H1 (cell line): ENCODE measurements at regions not wholly inside any gene's neighbourhood (a gene's known extent, or its start where the extent isn't known, plus 50 kb on each side); places are given as distances from the start of the nearest gene placed in this dataset.

Experiments used
- CTCF ChIA-PET: fragments of 300-600 bp; sonication (Branson Sonifier 250); formaldehyde crosslinking; loops from one replicate; lab custom pipeline; 2021; ENCODE audit not compliant: partially characterized antibody; lab: Charles Lee
- POLR2A ChIA-PET: fragments of 300-600 bp; sonication (Branson Sonifier 250); formaldehyde crosslinking; loops from one replicate; lab custom pipeline; 2021; ENCODE audit warnings: inconsistent platforms; ENCODE audit not compliant: partially characterized antibody; lab: Charles Lee
- DNase-seq, 2 experiments: peaks; one replicate each; pipeline versions ENCODE4 v3.0.0 to v3.0.0-alpha.2; 2010 to 2022; ENCODE audit warnings: low spot score in 2 of 2, low read depth in 1 of 2, mixed read lengths in 1 of 2
- FAIRE-seq: peaks from 2 replicates; lab custom pipeline; 2011; peaks lifted over from hg19 to GRCh38; lab: Jason Lieb, UNC
- H2AFZ ChIP-seq: 2 replicates; pipeline ENCODE4 v1.8.1; 2012; ENCODE audit warnings: low read length, inconsistent platforms
- H2AK5ac ChIP-seq: 2 replicates; pipeline ENCODE4 v1.6.1; 2013; ENCODE audit warnings: low read depth, low read length
- H2BK120ac ChIP-seq: replicated peaks from 2 replicates; pipeline ENCODE3; 2013; ENCODE audit warnings: low read depth, low read length, inconsistent platforms
- H2BK12ac ChIP-seq: 2 replicates; pipeline ENCODE4 v1.6.1; 2013; ENCODE audit warnings: low read depth, low read length
- H2BK15ac ChIP-seq: 2 replicates; pipeline ENCODE4 v1.6.1; 2013; ENCODE audit warnings: low read length
- H2BK20ac ChIP-seq: 2 replicates; pipeline ENCODE4 v1.6.1; 2013; ENCODE audit warnings: low read length
- H2BK5ac ChIP-seq: 2 replicates; pipeline ENCODE4 v1.6.1; 2013; ENCODE audit warnings: low read depth, low read length
- H3K14ac ChIP-seq: 2 replicates; pipeline ENCODE4 v1.6.1; 2013; ENCODE audit warnings: inconsistent platforms; ENCODE audit not compliant: insufficient read length
- H3K18ac ChIP-seq: 2 replicates; pipeline ENCODE4 v1.6.1; 2013; ENCODE audit warnings: low read length; ENCODE audit errors: extremely low read depth
- H3K23ac ChIP-seq: 2 replicates; pipeline ENCODE4 v1.6.1; 2013; ENCODE audit warnings: inconsistent platforms; ENCODE audit not compliant: insufficient read length
- H3K23me2 ChIP-seq: 2 replicates; pipeline ENCODE4 v1.6.1; 2013; ENCODE audit warnings: low read depth, low read length
- H3K27ac ChIP-seq: 2 replicates; pipeline ENCODE4 v1.6.1; 2011; ENCODE audit warnings: low read depth, low read length, inconsistent platforms
- H3K27me3 ChIP-seq, 4 experiments: replicated peaks in 1 of 4; 1 replicate in 1 of 4; 2 replicates in 3 of 4; pipeline versions ENCODE4 v1.6.1 to v1.8.1; 2011 to 2013; ENCODE audit warnings: low read length in 3 of 4, mild to moderate bottlenecking in 3 of 4, inconsistent platforms in 2 of 4, mixed read lengths in 2 of 4, moderate library complexity in 1 of 4; ENCODE audit not compliant: control insufficient read depth in 3 of 4, insufficient read depth in 3 of 4; ENCODE audit errors: extremely low read depth in 1 of 4
- H3K36me3 ChIP-seq, 4 experiments: 2 replicates each; pipeline versions ENCODE4 v1.6.1 to v1.8.1; 2011 to 2013; ENCODE audit warnings: mild to moderate bottlenecking in 4 of 4, low read length in 3 of 4, moderate library complexity in 2 of 4, control low read depth in 1 of 4, inconsistent platforms in 1 of 4; ENCODE audit not compliant: insufficient read depth in 4 of 4, control insufficient read depth in 2 of 4
- H3K4ac ChIP-seq: replicated peaks from 2 replicates; pipeline ENCODE3; 2013; ENCODE audit warnings: low read length, low read depth, mixed read lengths, inconsistent platforms; ENCODE audit not compliant: insufficient read length
- H3K4me1 ChIP-seq, 4 experiments: replicated peaks in 1 of 4; 1 replicate in 1 of 4; 2 replicates in 3 of 4; pipeline versions ENCODE4 v1.6.1 to v1.8.1; 2011 to 2013; ENCODE audit warnings: low read length in 3 of 4, inconsistent platforms in 2 of 4, mixed read lengths in 1 of 4; ENCODE audit not compliant: insufficient read depth in 4 of 4, control insufficient read depth in 3 of 4
- H3K4me2 ChIP-seq, 2 experiments: 2 replicates each; pipeline versions ENCODE4 v1.6.1 to v1.8.1; 2011 to 2013; ENCODE audit warnings: low read depth in 2 of 2, low read length in 2 of 2, control low read depth in 1 of 2, inconsistent platforms in 1 of 2, mild to moderate bottlenecking in 1 of 2; ENCODE audit not compliant: insufficient read depth in 1 of 2
- H3K4me3 ChIP-seq, 4 experiments: fragments of 200-600, 300-600 bp in 1 of 4; sonication (generic), shearing (Covaris generic), sonication (Bioruptor Twin) in 1 of 4; 2 replicates each; pipeline versions ENCODE4 v1.5.1 to v1.8.1; 2011 to 2016; ENCODE audit warnings: low read length in 4 of 4, low read depth in 3 of 4, control low read depth in 2 of 4, inconsistent platforms in 2 of 4, mild to moderate bottlenecking in 2 of 4, mixed read lengths in 1 of 4, moderate library complexity in 1 of 4; ENCODE audit not compliant: insufficient read depth in 2 of 4; ENCODE audit errors: extremely low read depth in 1 of 4
- H3K56ac ChIP-seq: replicated peaks from 2 replicates; pipeline ENCODE3; 2013; ENCODE audit warnings: low read depth, mild to moderate bottlenecking, mixed read lengths, low read length, inconsistent platforms; ENCODE audit not compliant: insufficient read length
- H3K79me1 ChIP-seq: 2 replicates; pipeline ENCODE4 v1.6.1; 2013; ENCODE audit warnings: low read depth, low read length, control low read depth
- H3K79me2 ChIP-seq, 2 experiments: 2 replicates each; pipeline versions ENCODE4 v1.6.1 to v1.8.1; 2012 to 2013; ENCODE audit warnings: low read length in 2 of 2, mild to moderate bottlenecking in 2 of 2, inconsistent platforms in 1 of 2; ENCODE audit not compliant: insufficient read depth in 2 of 2, control insufficient read depth in 1 of 2
- H3K9ac ChIP-seq, 4 experiments: replicated peaks in 1 of 4; 1 replicate in 1 of 4; 2 replicates in 3 of 4; pipeline versions ENCODE4 v1.6.1 to v1.8.1; 2011 to 2013; ENCODE audit warnings: low read depth in 3 of 4, low read length in 3 of 4, control low read depth in 2 of 4, mild to moderate bottlenecking in 2 of 4, moderate library complexity in 2 of 4, inconsistent platforms in 1 of 4; ENCODE audit errors: extremely low read depth in 1 of 4
- H3K9me3 ChIP-seq, 2 experiments: 2 replicates each; pipeline versions ENCODE4 v1.6.1 to v1.8.1; 2012 to 2013; ENCODE audit warnings: mild to moderate bottlenecking in 2 of 2, moderate library complexity in 2 of 2, control low read depth in 1 of 2, inconsistent platforms in 1 of 2, low read depth in 1 of 2, low read length in 1 of 2, mixed read lengths in 1 of 2; ENCODE audit not compliant: insufficient read depth in 2 of 2
- H4K20me1 ChIP-seq, 2 experiments: replicated peaks in 1 of 2; 2 replicates each; pipeline versions ENCODE3 to v1.8.1; 2011 to 2013; ENCODE audit warnings: inconsistent platforms in 2 of 2, low read length in 2 of 2, mild to moderate bottlenecking in 1 of 2; ENCODE audit not compliant: insufficient read depth in 2 of 2, control insufficient read depth in 1 of 2
- H4K5ac ChIP-seq: 2 replicates; pipeline ENCODE4 v1.6.1; 2013; ENCODE audit warnings: low read length, low read depth, mixed read lengths, inconsistent platforms; ENCODE audit not compliant: insufficient read length
- H4K8ac ChIP-seq: 2 replicates; pipeline ENCODE4 v1.8.0; 2013; ENCODE audit warnings: mild to moderate bottlenecking, moderate library complexity, low read length, inconsistent platforms; ENCODE audit not compliant: insufficient read depth; ENCODE audit errors: extremely low read depth
- H4K91ac ChIP-seq: replicated peaks from 2 replicates; pipeline ENCODE3; 2013; ENCODE audit warnings: low read length, mixed read lengths, inconsistent platforms; ENCODE audit not compliant: insufficient read length
- BCL11A ChIP-seq, 2 experiments: IDR thresholded peaks; one replicate each; pipeline ENCODE4 v1.6.1; 2011; ENCODE audit warnings: low read depth in 2 of 2, low read length in 2 of 2, mild to moderate bottlenecking in 2 of 2
- CEBPB ChIP-seq: IDR thresholded peaks from 2 replicates; pipeline ENCODE4 v1.6.1; 2012; ENCODE audit warnings: low read depth, low read length
- CTBP2 ChIP-seq: IDR thresholded peaks from 2 replicates; pipeline ENCODE4 v1.7.0; 2011; ENCODE audit warnings: borderline replicate concordance, mild to moderate bottlenecking, moderate library complexity, mixed read lengths, low read length; ENCODE audit not compliant: insufficient read depth, insufficient read length
- EZH2 ChIP-seq: fragments of 200-600 bp; sonication (generic); IDR thresholded peaks from 2 replicates; pipeline ENCODE4 v1.7.1; 2012; ENCODE audit warnings: low read depth, mild to moderate bottlenecking, moderate library complexity, low read length, inconsistent platforms; ENCODE audit not compliant: severe bottlenecking
- FOSL1 ChIP-seq: IDR thresholded peaks from 2 replicates; pipeline ENCODE4 v1.6.1; 2011; ENCODE audit warnings: mild to moderate bottlenecking, low read depth, low read length, moderate library complexity; ENCODE audit not compliant: insufficient read depth
- JUN ChIP-seq: IDR thresholded peaks from 2 replicates; pipeline ENCODE4 v1.6.1; 2011; ENCODE audit warnings: low read depth, mild to moderate bottlenecking, improper control_type of control experiment, low read length
- JUND ChIP-seq: IDR thresholded peaks from 2 replicates; pipeline ENCODE4 v1.6.1; 2011; ENCODE audit warnings: mild to moderate bottlenecking, improper control_type of control experiment, low read length
- KDM1A ChIP-seq: fragments of 200-600, 300-600 bp; sonication (generic); IDR thresholded peaks from 2 replicates; pipeline ENCODE4 v1.7.1; 2016; ENCODE audit warnings: mild to moderate bottlenecking, low read length, borderline replicate concordance
- PHF8 ChIP-seq: fragments of 200-600 bp; sonication (generic); conservative IDR thresholded peaks from 2 replicates; pipeline ENCODE4 v1.7.1; 2012; ENCODE audit warnings: low read depth, mild to moderate bottlenecking, inconsistent platforms, low read length, moderate library complexity
- POLR2A ChIP-seq, 2 experiments: IDR thresholded peaks; 1 replicate in 1 of 2; 2 replicates in 1 of 2; pipeline ENCODE4 v1.6.1; 2011; ENCODE audit warnings: low read depth in 2 of 2, low read length in 2 of 2, mild to moderate bottlenecking in 2 of 2; ENCODE audit errors: control extremely low read depth in 1 of 2
- SP2 ChIP-seq: IDR thresholded peaks from 2 replicates; pipeline ENCODE4 v1.6.1; 2012; ENCODE audit warnings: mild to moderate bottlenecking, low read length, inconsistent platforms
- SP4 ChIP-seq: IDR thresholded peaks from 2 replicates; pipeline ENCODE4 v1.6.1; 2012; ENCODE audit warnings: low read length, inconsistent platforms
- SRF ChIP-seq: IDR thresholded peaks from 2 replicates; pipeline ENCODE4 v1.6.1; 2011; ENCODE audit warnings: mild to moderate bottlenecking, low read depth, low read length, moderate library complexity
- TAF7 ChIP-seq: optimal IDR thresholded peaks from 2 replicates; pipeline ENCODE3; 2011; ENCODE audit warnings: low read depth, mild to moderate bottlenecking, inconsistent platforms, low read length, moderate library complexity, borderline replicate concordance
- TBP ChIP-seq: IDR thresholded peaks from 2 replicates; pipeline ENCODE4 v1.6.1; 2011; ENCODE audit warnings: low read depth, low read length, improper control_type of control experiment
- ZNF274 ChIP-seq: IDR thresholded peaks from 2 replicates; pipeline ENCODE4 v1.7.0; 2012; ENCODE audit warnings: low read length, borderline replicate concordance; ENCODE audit errors: extremely low read depth
- WGBS, 2 experiments: shearing (Covaris generic) in 1 of 2; methylation state at CpG; one replicate each; pipeline versions ENCODE4 v1.1.6 to v1.1.7; 2013 to 2015; ENCODE audit warnings: low lambda C conversion rate in 2 of 2, mixed read lengths in 2 of 2, inconsistent platforms in 1 of 2, low coverage in 1 of 2, missing lambda C conversion rate in 1 of 2; ENCODE audit not compliant: insufficient replicate concordance in 2 of 2, insufficient coverage in 1 of 2, insufficient read length in 1 of 2; ENCODE audit errors: extremely low coverage in 1 of 2, missing lambda C conversion rate in 1 of 2; 5-methylcytosine and 5-hydroxymethylcytosine counted together

- no peak overlapping the region for H3K4me3 ChIP-seq
- H4K5ac ChIP-seq, result no peak overlapping the region
- H2AK5ac ChIP-seq, result no peak overlapping the region
- no peak overlapping the region for H3K23ac ChIP-seq
- H3K14ac ChIP-seq, result no peak overlapping the region
- H2BK12ac ChIP-seq, result no peak overlapping the region
- no peaks in the 10 kb centered on the region for H3K23me2 ChIP-seq
- H3K18ac ChIP-seq, result no peak overlapping the region
- H3K4me2 ChIP-seq, result no peak overlapping the region
- no peaks in the 10 kb centered on the region for H3K79me1 ChIP-seq
- no peak overlapping the region for H2BK120ac ChIP-seq
- CTCF ChIA-PET, result no interaction called here
- H2BK15ac ChIP-seq, result no peak overlapping the region
- H3K36me3 ChIP-seq, result no peaks in the 10 kb centered on the region
- no peak overlapping the region for H3K4ac ChIP-seq
- peaks cover 16 to 66% (median 35%) of the 10 kb centered on the region in 4 experiments for H3K27me3 ChIP-seq
- WGBS, 2 experiments, result 68% methylated on average over 9 of the region's 9 CpGs; no CpG with 5 or more reads in 1 of the 2 experiments
- POLR2A ChIA-PET, result no interaction called here
- no peak overlapping the region for H3K27ac ChIP-seq
- H4K91ac ChIP-seq, result no peak overlapping the region
- peaks cover 13 to 64% of the 10 kb centered on the region in 2 experiments; a peak in 3 of 4 replicates for H3K9me3 ChIP-seq
- no peaks in the 10 kb centered on the region for H3K4me1 ChIP-seq
- H3K79me2 ChIP-seq, result no peaks in the 10 kb centered on the region
- no peak for FAIRE-seq
- no peak for DNase-seq
- H4K20me1 ChIP-seq, result no peaks in the 10 kb centered on the region
- H2AFZ ChIP-seq, result no peak overlapping the region
- no peak overlapping the region for H4K8ac ChIP-seq
- no peak overlapping the region for H3K56ac ChIP-seq
- H3K9ac ChIP-seq, result no peak overlapping the region
- H2BK5ac ChIP-seq, result no peak overlapping the region
- H2BK20ac ChIP-seq, result no peak overlapping the region
- TF ChIP-seq SP2, result no peak
- no peak for TF ChIP-seq SRF
- TF ChIP-seq ZNF274, result no peak
- no peak for TF ChIP-seq CTBP2
- no peak for TF ChIP-seq FOSL1
- TF ChIP-seq TBP, result no peak
- no peak for TF ChIP-seq PHF8
- no peak for TF ChIP-seq EZH2
- no peak for TF ChIP-seq BCL11A (IDR thresholded peaks at IDR 0.05; ENCODE audit: low read depth in 2 of 2, low read length in 2 of 2)
- TF ChIP-seq SP4, result no peak
- no peak for TF ChIP-seq JUND
- TF ChIP-seq POLR2A (IDR thresholded peaks at IDR 0.05; ENCODE audit: control extremely low read depth in 1 of 2, low read depth in 2 of 2, low read length in 2 of 2), result no peak
- no peak for TF ChIP-seq JUN
- no peak for TF ChIP-seq KDM1A
- TF ChIP-seq TAF7, result no peak
- no peak for TF ChIP-seq CEBPB
These were observed 115.2 kb upstream of the IGLL5 start for GRCh38 chr22:22772396-22772795.
